GM21529 (cell line): ENCODE measurements at regions not wholly inside any gene's neighbourhood (a gene's known extent, or its start where the extent isn't known, plus 50 kb on each side); places are given as distances from the start of the nearest gene placed in this dataset.
A peak's percentile ranks its signal among the peaks of the same experiment; 100 is the strongest.

Experiments used
- ATAC-seq: cut with Tn5 transposase; IDR thresholded peaks from one replicate; pipeline ENCODE4 v1.9.1; 2021; ENCODE audit not compliant: unreplicated experiment

DNA sequence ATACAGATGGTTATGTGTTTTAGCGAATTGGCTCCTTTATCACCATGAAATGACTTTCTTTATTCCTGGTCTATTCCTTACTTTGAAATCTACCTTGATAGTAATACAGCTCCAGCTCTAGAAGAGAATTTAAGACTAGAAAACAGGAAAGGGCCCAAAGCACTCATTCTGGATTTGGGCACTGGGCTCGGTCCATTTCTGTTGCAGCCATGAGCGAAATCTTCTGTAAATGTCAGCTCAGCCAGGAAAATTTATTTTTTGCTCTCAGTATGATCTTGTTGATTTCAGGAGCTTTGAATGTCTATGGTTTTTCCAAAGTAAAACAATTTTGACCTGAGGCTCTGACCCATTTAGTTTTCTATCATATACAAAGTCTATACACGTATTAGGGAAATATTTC, 104.1 kb downstream of the DIRAS2 start:
- no peak for ATAC-seq

DNA sequence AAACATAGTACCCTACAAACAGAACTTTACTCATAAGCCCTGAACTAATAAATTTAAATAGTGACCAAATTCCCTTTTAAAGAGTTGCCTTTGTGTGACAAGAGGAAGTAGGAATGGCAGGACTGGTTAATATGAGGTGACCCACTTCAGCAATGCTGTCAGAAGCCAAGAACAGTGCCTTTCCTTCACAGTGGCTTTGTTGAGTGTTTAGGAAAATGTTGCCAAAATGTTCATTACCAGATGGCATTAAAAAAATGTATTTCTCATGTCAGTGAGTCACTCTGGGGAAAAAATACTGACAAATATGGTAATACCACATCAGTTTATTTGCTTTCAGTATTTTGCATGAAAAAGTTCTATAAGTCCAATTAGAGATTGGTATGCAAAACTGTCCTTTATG, 103.3 kb downstream of the DIRAS2 start:
- no peak for ATAC-seq

GRCh38 chr9:90540734-90541133, 101.9 kb downstream of the DIRAS2 start:
- ATAC-seq = no peak

DNA sequence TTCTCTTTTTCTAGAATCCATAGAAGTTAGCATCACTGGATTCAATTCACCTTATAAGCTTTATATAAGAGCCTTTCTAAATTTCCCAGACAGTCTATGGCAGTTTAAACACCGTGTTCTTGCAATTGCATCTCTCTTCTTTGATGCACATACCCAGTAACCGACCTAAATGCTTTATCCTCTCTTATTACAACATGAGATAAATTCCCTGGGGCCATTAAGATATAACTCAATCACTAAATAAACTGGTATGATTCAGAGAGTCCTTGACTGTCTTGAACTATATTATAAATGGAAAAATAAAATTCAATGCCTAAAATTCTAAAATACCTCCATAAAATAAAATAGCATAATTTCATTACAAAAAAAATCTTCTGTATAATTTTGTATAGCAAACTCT, 98.1 kb downstream of the DIRAS2 start:
- ATAC-seq = no peak

- no peak for ATAC-seq
Measured at GRCh38 chr9:90546200-90546599, 96.4 kb downstream of the DIRAS2 start.

DNA sequence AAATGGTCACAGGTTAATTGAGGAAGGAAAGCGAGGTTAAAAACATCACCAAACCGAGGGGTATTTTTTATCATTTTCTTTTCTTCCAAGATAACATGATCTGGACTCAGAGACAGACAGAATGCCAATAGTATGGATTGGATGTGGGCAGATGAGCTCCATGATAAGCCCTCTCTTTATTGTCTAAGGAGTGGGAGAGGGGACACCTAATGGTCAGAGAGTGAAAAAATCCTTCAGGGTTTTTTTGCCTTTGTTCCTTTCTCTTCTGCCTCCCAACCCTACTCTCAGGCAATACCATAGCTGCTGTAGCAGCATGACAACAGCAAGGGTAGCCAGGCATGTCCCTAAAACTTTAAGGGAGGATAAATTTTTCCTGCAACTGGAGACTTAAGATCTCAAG, 94.7 kb downstream of the DIRAS2 start:
- no peak for ATAC-seq

DNA sequence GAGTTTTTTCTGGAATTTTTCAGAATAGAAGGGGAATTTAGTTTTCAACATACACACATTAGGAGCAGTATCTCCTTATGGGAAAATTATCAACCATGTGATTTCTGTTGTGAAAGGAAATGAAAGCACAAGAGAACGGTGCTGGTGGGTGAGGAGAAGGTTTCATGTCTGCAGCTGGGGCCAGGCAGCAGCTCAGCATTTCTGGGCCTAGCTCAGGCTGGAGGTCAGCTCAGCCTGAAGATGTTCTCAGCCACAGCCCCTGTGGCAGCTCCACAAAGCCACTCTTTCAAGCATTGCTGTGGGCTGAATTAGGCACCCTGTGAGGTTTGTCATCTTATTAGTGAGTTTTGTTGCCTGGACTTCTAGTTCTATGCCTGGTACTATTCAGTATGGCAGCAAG, 90.3 kb downstream of the DIRAS2 start:
- ATAC-seq = peak; percentile 94

- no peak for ATAC-seq
Measured at GRCh38 chr9:90555351-90556057, 87.1 kb downstream of the DIRAS2 start.

DNA sequence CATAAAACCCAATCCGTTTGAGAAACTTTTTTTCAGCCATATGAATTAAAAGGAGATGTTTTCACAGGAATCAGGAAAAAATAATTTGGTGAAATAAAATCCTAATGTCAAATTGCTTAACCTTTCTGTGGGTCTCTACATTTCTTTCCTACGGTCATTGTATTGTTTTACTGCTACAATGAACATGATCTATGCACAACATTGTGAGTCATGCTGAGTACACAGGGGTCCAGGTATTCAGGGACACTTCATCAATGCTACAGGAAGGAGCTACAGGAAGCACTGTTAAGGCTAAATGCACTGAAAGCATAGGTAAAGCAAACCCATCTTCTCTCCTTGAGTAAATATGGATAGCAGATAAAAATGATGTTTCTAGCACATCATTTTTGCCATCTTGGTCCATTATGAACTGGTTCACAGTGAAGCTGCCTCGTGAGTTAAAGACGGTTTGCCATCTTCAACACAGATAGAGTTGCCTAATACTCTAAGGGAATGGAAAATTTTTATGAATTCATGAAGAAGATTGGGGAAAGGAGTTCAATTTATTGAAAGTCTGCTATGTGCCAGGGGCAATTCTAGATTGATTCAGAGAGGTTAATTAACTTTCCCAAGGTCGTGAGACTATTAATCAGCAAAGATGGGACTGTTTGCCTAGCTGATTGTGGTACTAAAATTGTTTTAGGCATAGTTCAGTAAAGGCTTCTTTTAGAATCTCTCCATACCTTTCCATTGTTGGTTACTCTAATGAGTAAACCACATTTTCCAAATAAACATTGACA, 85.5 kb downstream of the DIRAS2 start:
- no peak for ATAC-seq

DNA sequence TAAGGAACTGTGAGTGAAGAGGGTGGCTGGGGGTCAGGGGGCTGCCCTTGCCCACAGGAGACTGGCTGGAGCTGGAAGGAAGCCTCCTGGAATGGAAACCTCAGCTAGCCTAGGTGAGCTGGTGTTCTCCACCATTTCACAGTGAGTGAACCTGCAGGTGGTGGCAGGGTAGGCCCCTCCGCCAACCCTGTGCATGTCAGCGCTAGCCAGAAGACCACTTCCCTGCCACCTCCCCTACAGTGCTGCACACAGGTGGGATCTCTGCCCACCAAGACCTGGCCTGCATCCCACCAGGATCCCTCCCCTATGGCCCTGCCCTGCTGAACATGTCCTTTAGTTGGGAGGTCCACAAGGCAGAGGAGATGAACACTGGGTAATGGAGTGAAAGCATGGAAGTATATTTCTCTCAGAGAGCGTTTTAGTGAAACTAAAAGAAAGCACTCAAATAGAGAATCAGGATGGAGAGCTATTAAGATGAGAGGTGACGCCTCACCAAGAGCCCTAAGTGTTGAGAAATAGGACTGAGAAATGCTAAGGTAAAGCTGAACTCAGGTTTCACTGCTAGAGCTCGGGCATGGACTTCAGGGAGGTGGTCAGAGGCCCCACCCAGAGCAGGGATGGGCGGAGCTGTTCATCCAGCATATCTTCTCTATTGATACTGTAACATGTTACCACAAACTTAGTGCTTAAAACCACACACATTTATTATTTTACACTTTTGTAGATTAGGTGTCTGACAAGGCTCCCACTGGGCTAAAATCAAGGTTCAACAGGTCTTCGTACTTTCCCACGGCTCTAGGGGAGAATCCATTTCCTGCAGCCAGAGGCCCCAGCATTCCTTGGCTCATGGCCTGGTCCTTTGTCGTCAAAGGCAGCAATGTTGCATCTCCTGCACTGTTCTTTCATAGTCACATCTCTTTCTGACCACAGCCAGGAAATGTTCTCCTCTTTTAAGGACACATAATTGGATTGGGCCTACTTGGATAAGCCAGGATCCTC, 83.2 kb downstream of the DIRAS2 start:
- ATAC-seq = no peak
